Neuronal stem cell (in vitro differentiated cells): ENCODE measurements at regions not wholly inside any gene's neighbourhood (a gene's known extent, or its start where the extent isn't known, plus 50 kb on each side); places are given as distances from the start of the nearest gene placed in this dataset. TPM values are rescaled to one million over a fixed set of nuclear protein-coding genes. Genes with fewer than 3 reads are reported as not detected.

ENCODE experiments used
- small RNA-seq: library from polyadenylated mRNA; stranded (forward); fragments of <200 nt; extraction: miRNeasy Mini kit (QIAGEN cat#:217004); gene quantifications from one replicate; pipeline ENCODE3, GENCODE V24; 2013; ENCODE audit not compliant: insufficient read depth

Small RNA genes in the stretch of these regions (small RNA-seq; reads per million reads assigned to genes)
- not detected for gene RF00322
- gene RNU6-499P, result not detected
